K562 (cell line): ENCODE measurements at regions not wholly inside any gene's neighbourhood (a gene's known extent, or its start where the extent isn't known, plus 50 kb on each side); places are given as distances from the start of the nearest gene placed in this dataset.

ENCODE experiments used
- BHLHE40 ChIP-seq: IDR thresholded peaks from 2 replicates; pipeline ENCODE4 v1.6.1; 2011; ENCODE audit warnings: low read length, improper control_type of control experiment
- BRCA1 ChIP-seq, 2 experiments: fragments of 450-650 bp in 1 of 2; sonication (generic) in 1 of 2; formaldehyde crosslinking in 1 of 2; IDR thresholded peaks; 2 replicates each; pipeline versions ENCODE4 v1.5.0 to v1.6.1; 2017 to 2020; ENCODE audit warnings: mild to moderate bottlenecking in 1 of 2, missing genetic modification reagents in 1 of 2
- KAT8 ChIP-seq: fragments of 450-650 bp; IDR thresholded peaks from 2 replicates; pipeline ENCODE4 v1.6.1; 2016; ENCODE audit warnings: low read depth, mild to moderate bottlenecking
- KLF16 ChIP-seq: IDR thresholded peaks from 2 replicates; pipeline ENCODE4 v1.6.1; 2016; ENCODE audit warnings: antibody characterized with exemption
- MAZ ChIP-seq, 2 experiments: fragments of 450-650 bp in 1 of 2; sonication (generic) in 1 of 2; formaldehyde crosslinking; IDR thresholded peaks in 1 of 2; conservative IDR thresholded peaks in 1 of 2; 2 replicates each; pipeline versions ENCODE4 v1.4.0 to v1.5.0; 2020; ENCODE audit warnings: mild to moderate bottlenecking in 1 of 2, missing genetic modification reagents in 1 of 2
- MYC ChIP-seq, 2 experiments: fragments of 250-450 bp in 1 of 2; sonication (Bioruptor Pico) in 1 of 2; IDR thresholded peaks; 2 replicates each; pipeline versions ENCODE4 v1.5.1 to v1.6.1; 2012 to 2021; ENCODE audit warnings: low read depth in 2 of 2, borderline replicate concordance in 1 of 2, improper control_type of control experiment in 1 of 2, low read length in 1 of 2, mild to moderate bottlenecking in 1 of 2, moderate library complexity in 1 of 2
- POLR2AphosphoS5 ChIP-seq: IDR thresholded peaks from 2 replicates; pipeline ENCODE4 v1.6.1; 2011; ENCODE audit warnings: mild to moderate bottlenecking, low read depth, low read length, moderate library complexity; ENCODE audit not compliant: control insufficient read depth, insufficient read depth
- ZNF174 ChIP-seq: fragments of 250-450 bp; sonication (Bioruptor Pico); IDR thresholded peaks from 2 replicates; pipeline ENCODE4 v1.4.0; 2020; ENCODE audit warnings: mild to moderate bottlenecking
- ZNF282 ChIP-seq: sonication (generic); formaldehyde crosslinking; IDR thresholded peaks from 2 replicates; pipeline ENCODE4 v1.8.1; 2023; ENCODE audit warnings: missing genetic modification reagents
- TF ChIP-seq, protein P1 (sequence below): sonication (generic); formaldehyde crosslinking; IDR thresholded peaks from 2 replicates; pipeline ENCODE4 v1.8.0; 2022; ENCODE audit warnings: mild to moderate bottlenecking, missing genetic modification reagents
- TF ChIP-seq, protein P2 (sequence below), 3 experiments: IDR thresholded peaks in 2 of 3; conservative IDR thresholded peaks in 1 of 3; 2 replicates each; pipeline ENCODE4 v1.5.1; 2011 to 2012; ENCODE audit warnings: low read length in 3 of 3, mild to moderate bottlenecking in 3 of 3, control low read depth in 2 of 3, improper control_type of control experiment in 1 of 3, inconsistent platforms in 1 of 3, low read depth in 1 of 3, mixed read lengths in 1 of 3, moderate library complexity in 1 of 3; ENCODE audit not compliant: insufficient read depth in 2 of 3
- TF ChIP-seq, protein P3 (sequence below), 2 experiments: fragments of 450-650 bp; formaldehyde crosslinking in 1 of 2; IDR thresholded peaks; 2 replicates each; pipeline versions ENCODE4 v1.4.0 to v1.6.1; 2014 to 2020; ENCODE audit warnings: mild to moderate bottlenecking in 2 of 2, borderline replicate concordance in 1 of 2, low read depth in 1 of 2
- TF ChIP-seq, protein P4 (sequence below), 2 experiments: fragments of 200-800 bp in 1 of 2; sonication (Bioruptor generic) in 1 of 2; sonication (generic) in 1 of 2; formaldehyde crosslinking in 1 of 2; IDR thresholded peaks in 1 of 2; conservative IDR thresholded peaks in 1 of 2; 2 replicates each; pipeline versions ENCODE4 v1.5.0 to v1.6.1; 2016 to 2020; ENCODE audit warnings: missing compliant biosample characterization in 1 of 2, missing genetic modification characterization in 1 of 2, missing genetic modification reagents in 1 of 2
- TF ChIP-seq, protein P5 (sequence below): IDR thresholded peaks from 2 replicates; pipeline ENCODE4 v1.6.1; 2011; ENCODE audit not compliant: insufficient read length; ENCODE audit errors: extremely low read depth

DNA sequence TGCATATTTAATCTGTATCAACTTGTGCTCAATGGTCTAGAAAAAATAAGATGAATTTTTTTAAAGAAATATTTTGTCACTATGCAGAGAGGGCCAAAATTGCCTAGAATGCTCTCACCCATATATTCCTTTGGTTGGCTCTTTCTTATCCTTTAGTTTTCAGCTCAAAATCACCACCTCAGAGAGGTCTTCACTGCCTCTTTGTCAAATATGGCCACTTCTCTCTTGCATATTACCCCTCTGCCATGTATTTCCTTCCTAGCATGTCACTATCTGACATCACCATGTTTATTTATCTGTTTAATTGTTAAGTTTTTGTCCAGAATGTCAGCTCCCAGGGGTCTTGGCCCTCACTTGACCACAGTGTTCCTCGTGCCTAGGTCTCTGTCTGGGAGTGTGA, 535.2 kb upstream of the CDH2 start:
- TF ChIP-seq, protein P1, sequence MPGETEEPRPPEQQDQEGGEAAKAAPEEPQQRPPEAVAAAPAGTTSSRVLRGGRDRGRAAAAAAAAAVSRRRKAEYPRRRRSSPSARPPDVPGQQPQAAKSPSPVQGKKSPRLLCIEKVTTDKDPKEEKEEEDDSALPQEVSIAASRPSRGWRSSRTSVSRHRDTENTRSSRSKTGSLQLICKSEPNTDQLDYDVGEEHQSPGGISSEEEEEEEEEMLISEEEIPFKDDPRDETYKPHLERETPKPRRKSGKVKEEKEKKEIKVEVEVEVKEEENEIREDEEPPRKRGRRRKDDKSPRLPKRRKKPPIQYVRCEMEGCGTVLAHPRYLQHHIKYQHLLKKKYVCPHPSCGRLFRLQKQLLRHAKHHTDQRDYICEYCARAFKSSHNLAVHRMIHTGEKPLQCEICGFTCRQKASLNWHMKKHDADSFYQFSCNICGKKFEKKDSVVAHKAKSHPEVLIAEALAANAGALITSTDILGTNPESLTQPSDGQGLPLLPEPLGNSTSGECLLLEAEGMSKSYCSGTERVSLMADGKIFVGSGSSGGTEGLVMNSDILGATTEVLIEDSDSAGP, result no peak
- no peak for TF ChIP-seq ZNF282 (CRISPR knock-in tag)
- TF ChIP-seq KLF16, result no peak
- TF ChIP-seq MYC (IDR thresholded peaks at IDR 0.05; ENCODE audit: low read depth, low read length), result no peak
- no peak for TF ChIP-seq MYC (CRISPR knock-in tag; IDR thresholded peaks at IDR 0.05; ENCODE audit: borderline replicate concordance, low read depth)
- TF ChIP-seq MAZ (CRISPR knock-in tag; conservative IDR thresholded peaks at IDR 0.05 in 1 of 2, IDR thresholded peaks at IDR 0.05 in 1 of 2), result no peak
- TF ChIP-seq, protein P2, sequence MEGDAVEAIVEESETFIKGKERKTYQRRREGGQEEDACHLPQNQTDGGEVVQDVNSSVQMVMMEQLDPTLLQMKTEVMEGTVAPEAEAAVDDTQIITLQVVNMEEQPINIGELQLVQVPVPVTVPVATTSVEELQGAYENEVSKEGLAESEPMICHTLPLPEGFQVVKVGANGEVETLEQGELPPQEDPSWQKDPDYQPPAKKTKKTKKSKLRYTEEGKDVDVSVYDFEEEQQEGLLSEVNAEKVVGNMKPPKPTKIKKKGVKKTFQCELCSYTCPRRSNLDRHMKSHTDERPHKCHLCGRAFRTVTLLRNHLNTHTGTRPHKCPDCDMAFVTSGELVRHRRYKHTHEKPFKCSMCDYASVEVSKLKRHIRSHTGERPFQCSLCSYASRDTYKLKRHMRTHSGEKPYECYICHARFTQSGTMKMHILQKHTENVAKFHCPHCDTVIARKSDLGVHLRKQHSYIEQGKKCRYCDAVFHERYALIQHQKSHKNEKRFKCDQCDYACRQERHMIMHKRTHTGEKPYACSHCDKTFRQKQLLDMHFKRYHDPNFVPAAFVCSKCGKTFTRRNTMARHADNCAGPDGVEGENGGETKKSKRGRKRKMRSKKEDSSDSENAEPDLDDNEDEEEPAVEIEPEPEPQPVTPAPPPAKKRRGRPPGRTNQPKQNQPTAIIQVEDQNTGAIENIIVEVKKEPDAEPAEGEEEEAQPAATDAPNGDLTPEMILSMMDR (IDR thresholded peaks at IDR 0.05 in 2 of 3, conservative IDR thresholded peaks at IDR 0.05 in 1 of 3; ENCODE audit: insufficient read depth in 2 of 3, low read depth in 1 of 3, low read length in 3 of 3), result no peak
- TF ChIP-seq, protein P3, sequence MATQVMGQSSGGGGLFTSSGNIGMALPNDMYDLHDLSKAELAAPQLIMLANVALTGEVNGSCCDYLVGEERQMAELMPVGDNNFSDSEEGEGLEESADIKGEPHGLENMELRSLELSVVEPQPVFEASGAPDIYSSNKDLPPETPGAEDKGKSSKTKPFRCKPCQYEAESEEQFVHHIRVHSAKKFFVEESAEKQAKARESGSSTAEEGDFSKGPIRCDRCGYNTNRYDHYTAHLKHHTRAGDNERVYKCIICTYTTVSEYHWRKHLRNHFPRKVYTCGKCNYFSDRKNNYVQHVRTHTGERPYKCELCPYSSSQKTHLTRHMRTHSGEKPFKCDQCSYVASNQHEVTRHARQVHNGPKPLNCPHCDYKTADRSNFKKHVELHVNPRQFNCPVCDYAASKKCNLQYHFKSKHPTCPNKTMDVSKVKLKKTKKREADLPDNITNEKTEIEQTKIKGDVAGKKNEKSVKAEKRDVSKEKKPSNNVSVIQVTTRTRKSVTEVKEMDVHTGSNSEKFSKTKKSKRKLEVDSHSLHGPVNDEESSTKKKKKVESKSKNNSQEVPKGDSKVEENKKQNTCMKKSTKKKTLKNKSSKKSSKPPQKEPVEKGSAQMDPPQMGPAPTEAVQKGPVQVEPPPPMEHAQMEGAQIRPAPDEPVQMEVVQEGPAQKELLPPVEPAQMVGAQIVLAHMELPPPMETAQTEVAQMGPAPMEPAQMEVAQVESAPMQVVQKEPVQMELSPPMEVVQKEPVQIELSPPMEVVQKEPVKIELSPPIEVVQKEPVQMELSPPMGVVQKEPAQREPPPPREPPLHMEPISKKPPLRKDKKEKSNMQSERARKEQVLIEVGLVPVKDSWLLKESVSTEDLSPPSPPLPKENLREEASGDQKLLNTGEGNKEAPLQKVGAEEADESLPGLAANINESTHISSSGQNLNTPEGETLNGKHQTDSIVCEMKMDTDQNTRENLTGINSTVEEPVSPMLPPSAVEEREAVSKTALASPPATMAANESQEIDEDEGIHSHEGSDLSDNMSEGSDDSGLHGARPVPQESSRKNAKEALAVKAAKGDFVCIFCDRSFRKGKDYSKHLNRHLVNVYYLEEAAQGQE (IDR thresholded peaks at IDR 0.05; ENCODE audit: borderline replicate concordance), result no peak
- TF ChIP-seq, protein P3 (CRISPR knock-in tag; IDR thresholded peaks at IDR 0.05; ENCODE audit: low read depth), result no peak
- no peak for TF ChIP-seq POLR2AphosphoS5
- no peak for TF ChIP-seq BRCA1 (IDR thresholded peaks at IDR 0.05)
- no peak for TF ChIP-seq BRCA1 (CRISPR knock-in tag; IDR thresholded peaks at IDR 0.05)
- no peak for TF ChIP-seq BHLHE40
- TF ChIP-seq, protein P4, sequence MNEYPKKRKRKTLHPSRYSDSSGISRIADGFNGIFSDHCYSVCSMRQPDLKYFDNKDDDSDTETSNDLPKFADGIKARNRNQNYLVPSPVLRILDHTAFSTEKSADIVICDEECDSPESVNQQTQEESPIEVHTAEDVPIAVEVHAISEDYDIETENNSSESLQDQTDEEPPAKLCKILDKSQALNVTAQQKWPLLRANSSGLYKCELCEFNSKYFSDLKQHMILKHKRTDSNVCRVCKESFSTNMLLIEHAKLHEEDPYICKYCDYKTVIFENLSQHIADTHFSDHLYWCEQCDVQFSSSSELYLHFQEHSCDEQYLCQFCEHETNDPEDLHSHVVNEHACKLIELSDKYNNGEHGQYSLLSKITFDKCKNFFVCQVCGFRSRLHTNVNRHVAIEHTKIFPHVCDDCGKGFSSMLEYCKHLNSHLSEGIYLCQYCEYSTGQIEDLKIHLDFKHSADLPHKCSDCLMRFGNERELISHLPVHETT (CRISPR knock-in tag; conservative IDR thresholded peaks at IDR 0.05 in 1 of 2, IDR thresholded peaks at IDR 0.05 in 1 of 2), result no peak
- no peak for TF ChIP-seq ZNF174 (CRISPR knock-in tag)
- TF ChIP-seq, protein P5, sequence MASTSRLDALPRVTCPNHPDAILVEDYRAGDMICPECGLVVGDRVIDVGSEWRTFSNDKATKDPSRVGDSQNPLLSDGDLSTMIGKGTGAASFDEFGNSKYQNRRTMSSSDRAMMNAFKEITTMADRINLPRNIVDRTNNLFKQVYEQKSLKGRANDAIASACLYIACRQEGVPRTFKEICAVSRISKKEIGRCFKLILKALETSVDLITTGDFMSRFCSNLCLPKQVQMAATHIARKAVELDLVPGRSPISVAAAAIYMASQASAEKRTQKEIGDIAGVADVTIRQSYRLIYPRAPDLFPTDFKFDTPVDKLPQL, result no peak
- no peak for TF ChIP-seq KAT8
